GM23338 (cell line): ENCODE measurements at regions not wholly inside any gene's neighbourhood (a gene's known extent, or its start where the extent isn't known, plus 50 kb on each side); places are given as distances from the start of the nearest gene placed in this dataset.
A peak's percentile ranks its signal among the peaks of the same experiment; 100 is the strongest.

Source experiments
- ATAC-seq: fragments of 200-7000 bp; cut with Tn5 transposase; 3 replicates; pipeline ENCODE4 v1.9.1; 2020
- DNase-seq: peaks from one replicate; pipeline ENCODE4 v3.0.0-alpha.2; 2015; ENCODE audit warnings: low spot score
- H2AFZ ChIP-seq: fragments of 200-600 bp; sonication (generic); 2 replicates; pipeline ENCODE4 v1.8.0; 2016; ENCODE audit warnings: antibody characterized with exemption, mild to moderate bottlenecking, moderate library complexity
- H3F3A ChIP-seq: fragments of 200-600 bp; sonication (generic); replicated peaks from 2 replicates; pipeline ENCODE4 v1.8.0; 2017; ENCODE audit warnings: antibody characterized with exemption, mixed run types, low read depth
- H3K27ac ChIP-seq: fragments of 200-600 bp; sonication (generic); 2 replicates; pipeline ENCODE4 v1.6.1; 2016; ENCODE audit warnings: low read depth
- H3K27me3 ChIP-seq: fragments of 200-600 bp; sonication (generic); 2 replicates; pipeline ENCODE4 v1.8.0; 2016; ENCODE audit warnings: mild to moderate bottlenecking, mixed run types, moderate library complexity; ENCODE audit not compliant: insufficient read depth
- H3K36me3 ChIP-seq: fragments of 200-600 bp; sonication (generic); 2 replicates; pipeline ENCODE4 v1.8.0; 2016; ENCODE audit warnings: mild to moderate bottlenecking; ENCODE audit not compliant: insufficient read depth
- H3K4me1 ChIP-seq: fragments of 200-600 bp; sonication (generic); 2 replicates; pipeline ENCODE4 v1.8.0; 2016; ENCODE audit warnings: mild to moderate bottlenecking, moderate library complexity; ENCODE audit not compliant: insufficient read depth
- H3K4me2 ChIP-seq: fragments of 200-600 bp; sonication (generic); 2 replicates; pipeline ENCODE4 v1.7.1; 2017; ENCODE audit warnings: mixed run types
- H3K4me3 ChIP-seq: fragments of 200-600 bp; sonication (generic); 2 replicates; pipeline ENCODE4 v1.6.1; 2016; ENCODE audit warnings: mixed run types
- H3K79me2 ChIP-seq: fragments of 200-600 bp; sonication (generic); replicated peaks from 2 replicates; pipeline ENCODE4 v1.8.0; 2017; ENCODE audit warnings: mild to moderate bottlenecking; ENCODE audit not compliant: insufficient read depth
- H3K9me2 ChIP-seq: fragments of 200-600 bp; sonication (generic); 2 replicates; pipeline ENCODE4 v1.8.0; 2017; ENCODE audit not compliant: insufficient read depth
- H4K20me1 ChIP-seq: fragments of 200-600 bp; sonication (generic); replicated peaks from 2 replicates; pipeline ENCODE4 v1.8.0; 2017; ENCODE audit warnings: mild to moderate bottlenecking; ENCODE audit not compliant: insufficient read depth
- H3K27ac Mint-ChIP-seq: 2 replicates; pipeline ENCODE4 v1.8.0; 2020; ENCODE audit warnings: inconsistent platforms, mild to moderate bottlenecking, moderate library complexity, mixed read lengths
- H3K27me3 Mint-ChIP-seq: 3 replicates; pipeline ENCODE4 v1.8.0; 2022; ENCODE audit warnings: low read depth, mild to moderate bottlenecking, moderate library complexity, mixed read lengths, inconsistent platforms; ENCODE audit not compliant: insufficient read depth, poor library complexity
- H3K36me3 Mint-ChIP-seq: 3 replicates; pipeline ENCODE4 v1.8.0; 2021; ENCODE audit warnings: low read depth, mild to moderate bottlenecking, inconsistent platforms, moderate library complexity, mixed read lengths
- H3K4me1 Mint-ChIP-seq: 3 replicates; pipeline ENCODE4 v1.8.0; 2020; ENCODE audit warnings: mild to moderate bottlenecking, inconsistent platforms, mixed read lengths
- H3K4me3 Mint-ChIP-seq: 3 replicates; pipeline ENCODE4 v1.8.0; 2021; ENCODE audit warnings: moderate library complexity, mild to moderate bottlenecking, inconsistent platforms, mixed read lengths
- H3K9me3 Mint-ChIP-seq: 3 replicates; pipeline ENCODE4 v1.8.0; 2020; ENCODE audit warnings: moderate library complexity, mild to moderate bottlenecking, inconsistent platforms, mixed read lengths
- CREB1 ChIP-seq: fragments of 250-450 bp; sonication (Bioruptor Pico); IDR thresholded peaks from 2 replicates; pipeline ENCODE4 v1.5.0; 2020; ENCODE audit warnings: low read depth, mild to moderate bottlenecking, moderate library complexity
- CTCF ChIP-seq, 2 experiments: fragments of 200-600 bp in 1 of 2; sonication (generic) in 1 of 2; conservative IDR thresholded peaks; 2 replicates each; pipeline versions ENCODE4 v1.5.1 to v1.6.1; 2016 to 2017; ENCODE audit warnings: antibody characterized with exemption in 2 of 2, low read depth in 2 of 2, mild to moderate bottlenecking in 2 of 2, moderate library complexity in 1 of 2
- ETS1 ChIP-seq: IDR thresholded peaks from 2 replicates; pipeline ENCODE4 v1.6.1; 2016; ENCODE audit warnings: antibody characterized with exemption
- JUNB ChIP-seq: IDR thresholded peaks from one replicate; pipeline ENCODE4 v1.6.1; 2016; ENCODE audit warnings: antibody characterized with exemption; ENCODE audit not compliant: unreplicated experiment
- NANOG ChIP-seq: IDR thresholded peaks from 2 replicates; pipeline ENCODE4 v1.6.1; 2016; ENCODE audit warnings: antibody characterized with exemption, borderline replicate concordance
- REST ChIP-seq: IDR thresholded peaks from one replicate; pipeline ENCODE4 v1.6.1; 2018; ENCODE audit warnings: antibody characterized with exemption; ENCODE audit not compliant: unreplicated experiment
- ZNF114 ChIP-seq: fragments of 250-450 bp; sonication (Bioruptor Pico); IDR thresholded peaks from 2 replicates; pipeline ENCODE4 v1.5.0; 2020; ENCODE audit warnings: mild to moderate bottlenecking, moderate library complexity
- ZNF331 ChIP-seq: fragments of 250-450 bp; sonication (Bioruptor Pico); IDR thresholded peaks from 2 replicates; pipeline ENCODE4 v1.5.0; 2020; ENCODE audit warnings: low read depth, mild to moderate bottlenecking, moderate library complexity
- ZNF462 ChIP-seq: fragments of 250-450 bp; sonication (Bioruptor Pico); IDR thresholded peaks from 2 replicates; pipeline ENCODE4 v1.5.0; 2020; ENCODE audit warnings: mild to moderate bottlenecking, moderate library complexity

DNA sequence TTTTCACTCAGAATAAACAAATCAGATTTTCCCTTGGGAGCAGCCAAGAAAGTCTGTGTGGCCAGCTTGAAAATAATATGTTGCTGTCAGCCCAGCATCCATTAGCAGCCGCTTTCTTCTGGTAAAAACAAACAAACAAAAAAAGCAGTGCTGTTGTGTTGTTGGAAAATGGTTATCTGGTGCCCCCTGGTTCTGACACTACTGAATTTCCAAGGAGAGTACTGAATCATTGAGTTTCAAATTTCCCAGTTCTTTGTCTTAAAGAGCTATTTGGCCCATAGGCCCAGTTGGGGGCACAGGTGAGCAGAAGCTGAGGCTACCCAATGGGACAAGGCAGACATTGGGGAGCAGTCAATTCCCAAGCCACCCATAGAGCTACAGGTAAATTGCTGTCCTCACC lies 995.9 kb downstream of the UQCRFS1 start:
- Histone ChIP-seq H4K20me1 (no peaks in the 10 kb centered on the region), H3K36me3 (no peaks in the 10 kb centered on the region), H3K79me2 (no peaks in the 10 kb centered on the region), H3K9me2 (no peaks in the 10 kb centered on the region; the same call in 1 of the 2 replicates), H3K27ac (no peak overlapping the region), H3K4me3 (no peak overlapping the region), H2AFZ (no peak overlapping the region), H3K27me3 (no peaks in the 10 kb centered on the region), H3K4me1 (0 out of 2 replicates have a peak, but pooled peaks cover 10% of the 10 kb centered on the region), H3F3A (no peaks in the 10 kb centered on the region), H3K4me2 (peak overlapping the region; percentile 7; the same call in 1 of the 2 replicates)
- Mint-ChIP-seq H3K4me3 (no peak overlapping the region), H3K27ac (0 out of 2 replicates have a peak overlapping the region, but pooled peaks have one; percentile 10), H3K4me1 (peaks cover 24% of the 10 kb centered on the region), H3K9me3 (peaks cover 6% of the 10 kb centered on the region; the same call in 2 of the 3 replicates), H3K27me3 (peaks cover 6% of the 10 kb centered on the region), H3K36me3 (no peaks in the 10 kb centered on the region)
- TF ChIP-seq NANOG = no peak
- no peak for TF ChIP-seq ZNF331 (CRISPR knock-in tag)
- no peak for TF ChIP-seq ZNF114 (CRISPR knock-in tag)
- no peak for TF ChIP-seq JUNB
- peak; percentile 69 for TF ChIP-seq CTCF (conservative IDR thresholded peaks at IDR 0.05; ENCODE audit: low read depth in 2 of 2)
- no peak for TF ChIP-seq CREB1 (CRISPR knock-in tag)
- TF ChIP-seq ZNF462 = peak; percentile 34; the same call in 1 of the 2 replicates
- no peak for TF ChIP-seq REST
- TF ChIP-seq ETS1 = no peak
- DNase-seq (peak; percentile 86), ATAC-seq (peak; percentile 95)
